Activated naive CD4-positive, alpha-beta T cell treated with anti-CD3 and anti-CD28 coated beads, Interleukin-2, amount 50 U/mL, for 72 hours (primary cell): ENCODE measurements at regions not wholly inside any gene's neighbourhood (a gene's known extent, or its start where the extent isn't known, plus 50 kb on each side); places are given as distances from the start of the nearest gene placed in this dataset.
"Not testable (repeated sequence)": the region's sequence is repeated elsewhere in the genome, so short reads cannot be mapped to it uniquely, and the experiment has no call there.

ENCODE experiments used
- ATAC-seq, 2 donors: fragments of 150-1000 bp; cut with Tn5 transposase; 2 replicates each; pipeline ENCODE4 v1.10.0; 2021; ENCODE audit warnings: mild to moderate bottlenecking in 2 of 2, moderate library complexity in 2 of 2
- DNase-seq, 2 donors: peaks; one replicate each; pipeline ENCODE4 v3.0.0; 2021 to 2022; ENCODE audit warnings: low spot score in 2 of 2
- H3K27ac Mint-ChIP-seq, 2 donors: one replicate each; pipeline ENCODE4 v1.8.0; 2022; ENCODE audit warnings: mild to moderate bottlenecking in 2 of 2, mixed read lengths in 2 of 2
- H3K36me3 Mint-ChIP-seq, 2 donors: one replicate each; pipeline ENCODE4 v1.8.0; 2022; ENCODE audit warnings: mixed read lengths in 2 of 2
- H3K9me3 Mint-ChIP-seq, 2 donors: one replicate each; pipeline ENCODE4 v1.8.0; 2022; ENCODE audit warnings: mixed read lengths in 2 of 2

- not testable (repeated sequence) for H3K36me3 Mint-ChIP-seq, H3K9me3 Mint-ChIP-seq, DNase-seq, H3K27ac Mint-ChIP-seq
- ATAC-seq, result peak; percentile 91 to 94
These were observed 133.0 kb downstream of the NPIPB11 start for GRCh38 chr16:29273298-29274054.

GRCh38 chr16:29271721-29272675 is 134.5 kb downstream of the NPIPB11 start:
- not testable (repeated sequence) for H3K9me3 Mint-ChIP-seq, H3K36me3 Mint-ChIP-seq, ATAC-seq, DNase-seq, H3K27ac Mint-ChIP-seq

DNA sequence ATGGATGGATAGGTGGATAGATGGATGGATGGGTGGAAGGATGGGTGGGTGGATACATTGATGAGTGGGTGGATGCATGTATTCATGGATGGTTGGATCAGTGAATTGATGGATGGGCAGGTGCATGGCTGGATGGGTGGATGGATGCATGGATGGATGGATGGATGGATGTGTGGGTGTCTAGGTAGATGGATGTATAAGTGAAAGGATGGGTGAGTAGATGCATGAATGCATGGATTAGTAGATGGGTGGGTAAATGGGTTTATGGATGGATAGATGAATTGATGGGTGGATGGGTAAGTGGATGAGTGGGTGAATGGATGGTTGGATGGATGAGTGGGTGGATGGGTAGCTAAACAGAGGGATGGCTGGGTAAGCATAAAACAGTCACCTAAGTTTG is 135.6 kb downstream of the NPIPB11 start:
- H3K9me3 Mint-ChIP-seq, H3K27ac Mint-ChIP-seq, DNase-seq, H3K36me3 Mint-ChIP-seq, ATAC-seq: not testable (repeated sequence)

- H3K27ac Mint-ChIP-seq, H3K36me3 Mint-ChIP-seq, DNase-seq, H3K9me3 Mint-ChIP-seq, ATAC-seq: not testable (repeated sequence)
These were observed 136.5 kb downstream of the NPIPB11 start for GRCh38 chr16:29270033-29270432.

- H3K36me3 Mint-ChIP-seq, H3K27ac Mint-ChIP-seq, DNase-seq, H3K9me3 Mint-ChIP-seq, ATAC-seq: not testable (repeated sequence)
These were observed 137.2 kb downstream of the NPIPB11 start for GRCh38 chr16:29269192-29269811.

DNA sequence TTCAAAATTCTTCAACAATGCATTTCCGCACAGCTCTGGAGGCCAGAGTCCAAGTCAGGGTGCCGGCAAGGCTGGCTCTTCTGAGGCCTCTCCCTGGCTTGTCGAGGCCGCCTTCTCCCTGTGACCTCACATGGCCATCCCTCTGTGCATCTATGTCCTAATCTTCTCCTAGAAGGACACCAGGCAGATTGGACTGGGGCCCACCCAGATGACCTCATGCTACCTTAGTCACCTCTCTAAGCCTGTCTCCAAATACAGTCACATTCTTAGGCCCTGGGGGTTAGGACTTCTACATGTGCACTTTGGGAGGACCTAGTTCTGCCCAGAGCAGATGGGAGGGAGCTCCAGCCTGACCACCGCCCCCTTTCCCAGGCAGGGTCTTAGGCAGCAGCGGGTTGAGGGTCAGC is 137.7 kb downstream of the NPIPB11 start:
- DNase-seq, H3K9me3 Mint-ChIP-seq, H3K36me3 Mint-ChIP-seq, ATAC-seq, H3K27ac Mint-ChIP-seq: not testable (repeated sequence)

- not testable (repeated sequence) for ATAC-seq, H3K36me3 Mint-ChIP-seq, H3K27ac Mint-ChIP-seq, H3K9me3 Mint-ChIP-seq, DNase-seq
These were observed 138.2 kb downstream of the NPIPB11 start for GRCh38 chr16:29268348-29268747.

- H3K36me3 Mint-ChIP-seq, DNase-seq, H3K9me3 Mint-ChIP-seq, H3K27ac Mint-ChIP-seq, ATAC-seq: not testable (repeated sequence)
These were observed 138.6 kb downstream of the NPIPB11 start for GRCh38 chr16:29267891-29268290.

GRCh38 chr16:29267055-29267619 is 139.4 kb downstream of the NPIPB11 start:
- not testable (repeated sequence) for H3K9me3 Mint-ChIP-seq, DNase-seq, ATAC-seq, H3K36me3 Mint-ChIP-seq
- peak overlapping the region in 1 of 2 donors; percentile 29 for H3K27ac Mint-ChIP-seq

DNA sequence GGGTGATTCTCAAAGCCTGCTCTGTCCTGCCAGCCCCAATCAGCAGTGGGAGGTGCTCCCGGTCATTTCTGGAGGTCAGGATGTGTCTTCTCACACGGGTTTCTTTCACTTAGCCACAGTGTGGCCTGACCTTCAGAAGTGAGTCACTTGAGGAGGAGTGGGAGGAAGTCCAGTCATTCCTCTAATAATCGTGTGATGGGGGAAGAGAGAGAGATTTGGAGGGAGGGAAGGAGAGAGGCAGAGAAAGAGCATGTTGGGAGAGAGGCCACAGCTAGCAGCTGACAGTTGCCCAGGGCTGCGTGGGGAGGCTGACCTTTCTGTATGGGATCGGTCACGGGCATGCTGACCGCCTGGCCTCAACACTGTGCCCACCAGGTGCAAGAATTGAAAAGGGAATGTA is 139.9 kb downstream of the NPIPB11 start:
- peak overlapping the region in 1 of 2 donors; percentile 29 for H3K27ac Mint-ChIP-seq
- ATAC-seq, result peak; percentile 47 to 66
- not testable (repeated sequence) for H3K36me3 Mint-ChIP-seq, H3K9me3 Mint-ChIP-seq, DNase-seq

DNA sequence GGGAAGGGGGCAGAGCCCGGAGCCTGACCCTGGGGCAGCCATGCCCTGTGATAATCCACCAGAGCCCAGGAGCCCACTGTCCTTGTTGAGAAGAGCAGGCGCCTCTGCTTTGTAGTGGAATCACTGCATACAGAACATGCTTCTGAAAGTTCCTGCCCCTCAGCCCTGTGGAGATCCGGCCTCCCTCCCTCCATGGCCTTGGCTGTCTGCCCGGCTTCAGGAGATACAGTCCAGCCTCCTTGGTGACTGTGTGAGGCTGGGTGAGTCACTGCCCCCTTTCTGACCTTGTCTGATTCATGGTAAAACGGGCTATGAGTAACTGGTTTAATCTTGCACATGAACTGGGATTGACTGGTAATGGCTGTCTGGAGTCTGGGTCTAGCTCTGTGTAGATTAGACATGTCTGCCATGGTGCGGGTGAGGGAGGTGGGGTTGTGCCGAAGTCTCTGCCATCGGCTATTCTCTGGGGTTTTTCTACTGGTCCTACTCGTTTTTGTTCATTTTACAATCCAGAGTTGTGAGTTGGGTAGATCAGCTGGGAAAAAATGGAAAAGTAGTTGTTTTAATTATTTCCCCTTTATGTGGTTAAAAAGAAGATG is 141.2 kb downstream of the NPIPB11 start:
- ATAC-seq, result peak; percentile 87 to 94
- DNase-seq, H3K36me3 Mint-ChIP-seq, H3K27ac Mint-ChIP-seq, H3K9me3 Mint-ChIP-seq: not testable (repeated sequence)

- H3K27ac Mint-ChIP-seq, result peak overlapping the region in 1 of 2 donors; percentile 30
- not testable (repeated sequence) for H3K9me3 Mint-ChIP-seq, ATAC-seq, DNase-seq, H3K36me3 Mint-ChIP-seq
These were observed 142.3 kb downstream of the NPIPB11 start for GRCh38 chr16:29264080-29264837.

DNA sequence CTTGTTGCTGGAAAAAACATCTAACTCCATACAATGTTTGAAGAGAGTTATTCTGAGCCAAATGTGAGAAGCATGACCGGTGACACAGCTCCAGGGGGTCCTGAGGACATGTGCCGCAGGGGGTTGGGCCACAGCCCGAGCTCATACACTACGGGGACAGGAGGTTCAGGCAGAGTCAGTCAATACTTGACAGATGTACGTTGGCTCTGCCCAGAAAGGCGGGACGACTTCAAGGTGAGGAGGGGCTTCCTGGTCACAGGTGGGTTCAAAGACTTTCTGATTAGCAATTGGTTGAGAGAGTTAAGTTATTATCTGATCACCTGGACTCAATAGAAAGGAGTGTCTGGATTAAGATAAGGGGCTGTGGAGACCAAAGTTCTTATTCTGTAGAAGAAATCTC is 143.8 kb downstream of the NPIPB11 start:
- H3K27ac Mint-ChIP-seq, result peak overlapping the region in 1 of 2 donors; percentile 20
- H3K36me3 Mint-ChIP-seq, ATAC-seq: not testable (repeated sequence)

DNA sequence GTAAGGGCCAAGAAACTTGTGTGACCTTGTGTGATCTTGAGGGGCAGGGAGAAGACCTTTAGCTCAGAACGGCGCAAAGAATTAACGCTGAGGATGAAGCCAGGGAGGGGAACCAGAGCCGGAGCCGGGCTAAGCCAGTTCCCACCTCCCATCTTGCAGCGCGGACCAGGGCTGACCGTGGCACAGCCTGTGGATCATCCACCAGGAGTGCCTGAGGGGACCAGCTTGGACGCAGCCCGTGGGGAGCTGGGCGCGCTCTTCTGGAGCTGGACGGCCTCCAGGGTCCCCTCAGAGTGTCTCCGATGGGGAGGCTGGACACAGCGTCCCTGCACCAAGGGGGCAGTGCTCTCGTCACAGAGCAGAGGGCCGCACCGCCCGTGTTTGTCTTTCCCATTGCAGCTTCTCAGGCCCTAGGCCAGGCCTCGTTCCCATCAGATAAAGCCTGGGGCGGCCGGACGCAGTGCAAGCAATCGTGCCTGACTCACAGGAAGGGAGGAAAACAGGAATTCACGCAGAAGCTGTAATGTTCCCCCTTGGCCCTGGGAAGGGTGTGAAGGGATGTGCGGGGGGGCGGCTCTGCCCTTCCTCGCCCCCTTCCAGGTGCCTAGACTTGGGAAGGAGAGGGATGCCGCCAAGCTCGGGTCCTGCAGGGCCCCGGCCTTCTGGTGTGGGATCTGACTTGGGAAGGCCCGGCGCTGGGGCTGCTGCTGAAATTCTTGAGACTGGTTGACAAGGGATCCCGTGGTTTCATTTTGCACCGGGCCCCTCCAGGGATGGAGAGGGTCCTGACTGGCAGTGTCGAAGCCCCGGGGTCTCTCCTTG is 144.9 kb downstream of the NPIPB11 start:
- not testable (repeated sequence) for H3K9me3 Mint-ChIP-seq, DNase-seq, ATAC-seq, H3K27ac Mint-ChIP-seq, H3K36me3 Mint-ChIP-seq

More for the DNA sequence above, 143.8 kb downstream of the NPIPB11 start:
- not testable (repeated sequence) for H3K9me3 Mint-ChIP-seq, DNase-seq
